Keratinocyte (primary cell): ENCODE measurements at regions not wholly inside any gene's neighbourhood (a gene's known extent, or its start where the extent isn't known, plus 50 kb on each side); places are given as distances from the start of the nearest gene placed in this dataset.

Source experiments
- DNase-seq: peaks from one replicate; pipeline ENCODE4 v3.0.0-alpha.2; 2011; ENCODE audit warnings: low read depth, missing footprints, low spot score
- FAIRE-seq: peaks from 2 replicates; lab custom pipeline; 2011; peaks lifted over from hg19 to GRCh38; lab: Jason Lieb, UNC
- H2AFZ ChIP-seq: 2 replicates; pipeline ENCODE4 v1.6.0; 2012; ENCODE audit warnings: low read length, control low read depth, inconsistent platforms; ENCODE audit not compliant: control insufficient read depth
- H3K27ac ChIP-seq: 2 replicates; pipeline ENCODE4 v1.5.1; 2011; ENCODE audit warnings: low read length; ENCODE audit not compliant: control insufficient read depth, insufficient read depth
- H3K27me3 ChIP-seq: 3 replicates; pipeline ENCODE4 v1.6.0; 2011; ENCODE audit warnings: low read length; ENCODE audit not compliant: control insufficient read depth, insufficient read depth; ENCODE audit errors: extremely low read depth
- H3K36me3 ChIP-seq, 2 experiments: 2 replicates in 1 of 2; 3 replicates in 1 of 2; pipeline ENCODE4 v1.5.1; 2011; ENCODE audit warnings: low read length in 2 of 2, mild to moderate bottlenecking in 1 of 2; ENCODE audit not compliant: control insufficient read depth in 2 of 2, insufficient read depth in 2 of 2; ENCODE audit errors: extremely low read depth in 1 of 2
- H3K4me1 ChIP-seq: 3 replicates; pipeline ENCODE4 v1.5.1; 2011; ENCODE audit warnings: low read length; ENCODE audit not compliant: control insufficient read depth, insufficient read depth; ENCODE audit errors: extremely low read depth
- H3K4me2 ChIP-seq: 3 replicates; pipeline ENCODE4 v1.6.0; 2011; ENCODE audit warnings: low read depth, low read length; ENCODE audit not compliant: control insufficient read depth, insufficient read depth; ENCODE audit errors: extremely low read depth
- H3K4me3 ChIP-seq, 3 experiments: fragments of 200-600 bp in 1 of 3; sonication (generic) in 1 of 3; 2 replicates in 2 of 3; 3 replicates in 1 of 3; pipeline ENCODE4 v1.5.1; 2011 to 2016; ENCODE audit warnings: low read length in 3 of 3, mild to moderate bottlenecking in 3 of 3, control low read depth in 2 of 3, inconsistent platforms in 1 of 3, low read depth in 1 of 3, mixed read lengths in 1 of 3, mixed run types in 1 of 3, moderate library complexity in 1 of 3; ENCODE audit not compliant: control insufficient read depth in 2 of 3, insufficient read depth in 2 of 3; ENCODE audit errors: extremely low read depth in 1 of 3
- H3K79me2 ChIP-seq: 2 replicates; pipeline ENCODE4 v1.6.0; 2012; ENCODE audit warnings: low read length; ENCODE audit not compliant: control insufficient read depth, insufficient read depth
- H3K9ac ChIP-seq: 3 replicates; pipeline ENCODE4 v1.6.0; 2011; ENCODE audit warnings: low read length; ENCODE audit not compliant: control insufficient read depth, insufficient read depth; ENCODE audit errors: extremely low read depth
- H3K9me1 ChIP-seq: 3 replicates; pipeline ENCODE4 v1.6.0; 2011; ENCODE audit warnings: low read length; ENCODE audit not compliant: control insufficient read depth, insufficient read depth; ENCODE audit errors: extremely low read depth
- H3K9me3 ChIP-seq: 2 replicates; pipeline ENCODE4 v1.5.1; 2012; ENCODE audit warnings: low read depth, low read length; ENCODE audit not compliant: control insufficient read depth
- H4K20me1 ChIP-seq: 3 replicates; pipeline ENCODE4 v1.6.0; 2011; ENCODE audit warnings: low read length; ENCODE audit not compliant: control insufficient read depth, insufficient read depth; ENCODE audit errors: extremely low read depth
- CTCF ChIP-seq, 3 experiments: IDR thresholded peaks in 1 of 3; conservative IDR thresholded peaks in 1 of 3; optimal IDR thresholded peaks in 1 of 3; 2 replicates in 2 of 3; 3 replicates in 1 of 3; pipeline versions ENCODE3 to v1.5.1; 2011; ENCODE audit warnings: low read length in 3 of 3, mild to moderate bottlenecking in 3 of 3, moderate library complexity in 2 of 3, control low read depth in 1 of 3, inconsistent platforms in 1 of 3; ENCODE audit not compliant: insufficient read depth in 2 of 3; ENCODE audit errors: extremely low read depth in 1 of 3
- EZH2 ChIP-seq: IDR thresholded peaks from one replicate; pipeline ENCODE4 v1.6.1; 2012; ENCODE audit warnings: inconsistent platforms, mild to moderate bottlenecking, low read length, moderate library complexity
- dilution Hi-C: fragments of 300-500 bp; cut with MboI; formaldehyde crosslinking; loops from one replicate; pipeline ENCODE4 v1.7.0; 2020; ENCODE audit warnings: low sequenced_read_pairs; ENCODE audit not compliant: extremely low pct_ligation_motif_present

DNA sequence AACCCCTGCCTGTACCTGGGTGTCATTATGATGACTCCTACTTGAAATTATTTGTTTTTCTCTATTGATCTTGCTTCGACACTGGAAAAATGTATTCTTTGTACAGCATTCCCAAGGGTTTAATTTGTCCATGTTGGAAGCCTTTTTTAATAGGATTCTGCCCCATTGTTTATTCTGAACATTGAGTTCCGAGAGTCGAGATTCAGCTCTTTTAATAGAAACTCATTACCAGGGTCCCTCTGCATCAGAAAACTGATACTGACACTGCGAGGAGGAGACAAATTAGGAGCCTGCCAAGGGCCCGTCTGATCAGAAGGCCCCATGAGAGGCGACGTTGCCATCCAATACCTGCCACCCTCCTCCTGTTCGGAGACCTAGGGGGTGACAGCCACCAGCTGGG is 260.5 kb upstream of the ZMIZ1 start:
- DNase-seq (no peak), FAIRE-seq (no peak)
- Histone ChIP-seq H3K36me3 (no peaks in the 10 kb centered on the region), H3K9me1 (no peaks in the 10 kb centered on the region), H3K27me3 (peaks cover 16% of the 10 kb centered on the region), H2AFZ (no peak overlapping the region), H3K79me2 (no peaks in the 10 kb centered on the region), H3K9ac (no peak overlapping the region), H3K4me2 (no peak overlapping the region), H4K20me1 (no peaks in the 10 kb centered on the region), H3K9me3 (no peaks in the 10 kb centered on the region), H3K4me3 (no peak overlapping the region), H3K4me1 (no peaks in the 10 kb centered on the region), H3K27ac (no peak overlapping the region)
- dilution Hi-C loops: no loop called here
- TF ChIP-seq EZH2: no peak

DNA sequence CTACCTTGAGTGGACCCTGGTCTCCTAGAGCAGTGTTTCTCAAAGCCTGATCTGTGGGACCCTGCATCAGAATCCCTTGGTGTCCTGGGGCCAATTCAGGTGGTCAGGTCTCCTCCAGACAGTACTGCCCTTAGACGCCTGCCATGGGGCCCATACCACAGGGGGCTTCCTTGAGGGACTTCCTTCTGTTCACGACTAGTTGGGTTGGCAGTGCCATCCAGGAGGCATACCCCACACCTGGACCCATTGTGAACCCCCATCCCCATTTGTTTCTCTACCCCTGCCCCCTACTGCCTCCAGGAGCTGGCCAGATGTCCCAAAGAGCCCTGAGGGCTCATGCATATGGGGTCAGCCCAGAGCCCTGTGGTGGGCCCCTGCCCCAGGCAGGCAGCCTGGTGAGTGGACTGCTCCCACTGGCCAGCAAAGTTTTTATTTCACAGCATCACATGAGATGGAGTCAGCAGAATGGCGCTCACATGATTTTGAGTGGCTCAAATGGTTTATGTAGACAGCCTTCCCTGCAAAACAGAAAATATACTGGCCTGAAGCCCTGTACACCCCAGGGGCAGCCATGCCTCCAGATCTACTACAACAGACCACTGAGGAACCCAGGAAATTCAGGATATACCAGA is 259.9 kb upstream of the ZMIZ1 start:
- Histone ChIP-seq H3K27ac (no peak overlapping the region), H3K4me3 (no peak overlapping the region), H3K9ac (no peak overlapping the region), H3K27me3 (peaks cover 14% of the 10 kb centered on the region), H3K4me1 (no peaks in the 10 kb centered on the region), H3K9me1 (no peaks in the 10 kb centered on the region), H2AFZ (no peak overlapping the region), H3K36me3 (no peaks in the 10 kb centered on the region), H3K9me3 (no peaks in the 10 kb centered on the region), H3K4me2 (no peak overlapping the region), H3K79me2 (no peaks in the 10 kb centered on the region), H4K20me1 (no peaks in the 10 kb centered on the region)
- dilution Hi-C loops: no loop called here
- TF ChIP-seq CTCF (optimal IDR thresholded peaks at IDR 0.05 in 1 of 3, IDR thresholded peaks at IDR 0.05 in 1 of 3, conservative IDR thresholded peaks at IDR 0.05 in 1 of 3; ENCODE audit: extremely low read depth in 1 of 3, insufficient read depth in 2 of 3, low read length in 3 of 3) (no peak), EZH2 (no peak)
- DNase-seq (no peak), FAIRE-seq (no peak)

DNA sequence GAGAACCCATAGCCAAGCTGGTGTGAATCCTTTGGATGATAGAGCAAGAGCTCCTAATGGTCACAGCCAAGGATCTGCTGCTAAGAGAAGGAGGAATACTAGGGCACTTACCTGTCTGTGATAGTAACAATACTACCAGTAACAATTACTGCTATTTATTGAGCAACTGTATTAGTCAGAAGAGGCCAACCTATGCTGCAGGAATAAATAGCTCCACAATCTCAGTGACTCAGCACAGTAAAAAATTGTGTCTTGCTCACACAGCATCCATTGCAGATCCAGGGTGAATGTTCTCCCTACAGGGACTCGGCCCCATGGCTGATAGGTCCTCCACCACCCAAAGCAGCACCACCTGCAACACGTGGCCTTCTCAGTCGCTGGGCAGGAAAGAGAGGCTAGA is 257.6 kb upstream of the ZMIZ1 start:
- no peak overlapping the region for H3K4me3 ChIP-seq
- no peaks in the 10 kb centered on the region for H3K36me3 ChIP-seq
- TF ChIP-seq EZH2 (no peak), CTCF (optimal IDR thresholded peaks at IDR 0.05 in 1 of 3, IDR thresholded peaks at IDR 0.05 in 1 of 3, conservative IDR thresholded peaks at IDR 0.05 in 1 of 3; ENCODE audit: extremely low read depth in 1 of 3, insufficient read depth in 2 of 3, low read length in 3 of 3) (no peak)
- DNase-seq: no peak
- no peaks in the 10 kb centered on the region for H4K20me1 ChIP-seq
- dilution Hi-C loops: no loop called here
- H3K27ac ChIP-seq: no peak overlapping the region
- H3K79me2 ChIP-seq: no peaks in the 10 kb centered on the region
- no peaks in the 10 kb centered on the region for H3K9me1 ChIP-seq
- no peak overlapping the region for H2AFZ ChIP-seq
- FAIRE-seq: no peak
- H3K9me3 ChIP-seq: no peaks in the 10 kb centered on the region
- H3K4me2 ChIP-seq: no peak overlapping the region
- H3K4me1 ChIP-seq: no peaks in the 10 kb centered on the region
- H3K27me3 ChIP-seq: peaks cover 10% of the 10 kb centered on the region
- H3K9ac ChIP-seq: no peak overlapping the region
